ENCODE measurements at regions not wholly inside any gene's neighbourhood (a gene's known extent, or its start where the extent isn't known, plus 50 kb on each side); places are given as distances from the start of the nearest gene placed in this dataset.

- H3F3A ChIP-seq (replicated peaks; ENCODE audit: low read depth), result no peaks in the 10 kb centered on the region
- no peak overlapping the region for H3K4me3 Mint-ChIP-seq
- H3K4me1 ChIP-seq (ENCODE audit: insufficient read depth), result peaks cover 31% of the 10 kb centered on the region
- H3K9me2 ChIP-seq (ENCODE audit: insufficient read depth), result no peaks in the 10 kb centered on the region
- H3K27me3 ChIP-seq (ENCODE audit: insufficient read depth), result no peaks in the 10 kb centered on the region
- H3K27ac Mint-ChIP-seq, result no peak overlapping the region
- no peaks in the 10 kb centered on the region for H3K36me3 Mint-ChIP-seq (ENCODE audit: low read depth)
- H3K79me2 ChIP-seq (replicated peaks; ENCODE audit: insufficient read depth), result no peaks in the 10 kb centered on the region
- H3K27me3 Mint-ChIP-seq (ENCODE audit: insufficient read depth, low read depth, poor library complexity), result no peaks in the 10 kb centered on the region
- H3K4me1 Mint-ChIP-seq, result peaks cover 31% of the 10 kb centered on the region
- ATAC-seq (peak; percentile 51), DNase-seq (ENCODE audit: low spot score) (peak; percentile 15)
- no peak for TF ChIP-seq ZNF114 (CRISPR knock-in tag; IDR thresholded peaks at IDR 0.05)
- TF ChIP-seq ZNF331 (CRISPR knock-in tag; IDR thresholded peaks at IDR 0.05; ENCODE audit: low read depth), result no peak
- TF ChIP-seq STAT1 (IDR thresholded peaks at IDR 0.05; ENCODE audit: unreplicated experiment), result no peak
- no peak for TF ChIP-seq NANOG (IDR thresholded peaks at IDR 0.05; ENCODE audit: borderline replicate concordance)
- TF ChIP-seq JUNB (IDR thresholded peaks at IDR 0.05; ENCODE audit: unreplicated experiment), result no peak
- TF ChIP-seq REST (IDR thresholded peaks at IDR 0.05; ENCODE audit: unreplicated experiment), result no peak
- TF ChIP-seq CTCF (conservative IDR thresholded peaks at IDR 0.05; ENCODE audit: low read depth in 2 of 2), result no peak
- TF ChIP-seq EZH2phosphoT487 (IDR thresholded peaks at IDR 0.05; ENCODE audit: unreplicated experiment), result no peak
- TF ChIP-seq ETS1 (IDR thresholded peaks at IDR 0.05), result no peak
- no peak for TF ChIP-seq CREB1 (CRISPR knock-in tag; IDR thresholded peaks at IDR 0.05; ENCODE audit: low read depth)
- TF ChIP-seq EZH2 (IDR thresholded peaks at IDR 0.05; ENCODE audit: low read depth, unreplicated experiment), result no peak
- no peak for TF ChIP-seq POLR2AphosphoS5 (IDR thresholded peaks at IDR 0.05; ENCODE audit: low read depth)
- TF ChIP-seq ZNF462 (CRISPR knock-in tag; IDR thresholded peaks at IDR 0.05), result no peak
- H3K27ac ChIP-seq (ENCODE audit: low read depth), result no peak overlapping the region
- H3K9me3 Mint-ChIP-seq, result no peaks in the 10 kb centered on the region
- H3K4me3 ChIP-seq, result no peak overlapping the region
- H3K4me2 ChIP-seq, result 0 out of 2 replicates have a peak overlapping the region, but pooled peaks have one; percentile 33
- no peaks in the 10 kb centered on the region for H4K20me1 ChIP-seq (replicated peaks; ENCODE audit: insufficient read depth)
- no peaks in the 10 kb centered on the region for H3K36me3 ChIP-seq (ENCODE audit: insufficient read depth)
- no peak overlapping the region; the same call in 1 of the 2 replicates for H2AFZ ChIP-seq
Measured at GRCh38 chr2:104504331-104505073, 349.4 kb upstream of the POU3F3 start.
